Immature natural killer cell (primary cell): ENCODE measurements at regions not wholly inside any gene's neighbourhood (a gene's known extent, or its start where the extent isn't known, plus 50 kb on each side); places are given as distances from the start of the nearest gene placed in this dataset.
"Not testable (repeated sequence)": the region's sequence is repeated elsewhere in the genome, so short reads cannot be mapped to it uniquely, and the experiment has no call there.

Experiments used
- DNase-seq, 3 donors: peaks; one replicate each; pipeline ENCODE4 v3.0.0; 2022; ENCODE audit warnings: mixed read lengths in 1 of 3
- H3K27ac Mint-ChIP-seq, 6 donors: one replicate each; pipeline ENCODE4 v1.8.0; 2020; ENCODE audit warnings: mixed read lengths in 6 of 6, mild to moderate bottlenecking in 5 of 6, inconsistent platforms in 4 of 6, moderate library complexity in 3 of 6
- H3K27me3 Mint-ChIP-seq, 3 donors: one replicate each; pipeline ENCODE4 v1.8.0; 2020 to 2021; ENCODE audit warnings: low read depth in 3 of 3, mild to moderate bottlenecking in 3 of 3, mixed read lengths in 3 of 3, moderate library complexity in 3 of 3, inconsistent platforms in 1 of 3
- H3K36me3 Mint-ChIP-seq, 3 donors: one replicate each; pipeline ENCODE4 v1.8.0; 2020; ENCODE audit warnings: mixed read lengths in 3 of 3, inconsistent platforms in 2 of 3, mild to moderate bottlenecking in 2 of 3
- H3K4me1 Mint-ChIP-seq, 2 donors: one replicate each; pipeline ENCODE4 v1.8.0; 2020; ENCODE audit warnings: inconsistent platforms in 2 of 2, mild to moderate bottlenecking in 2 of 2, mixed read lengths in 2 of 2, moderate library complexity in 1 of 2
- H3K4me3 Mint-ChIP-seq, 5 donors: one replicate each; pipeline ENCODE4 v1.8.0; 2020; ENCODE audit warnings: mild to moderate bottlenecking in 5 of 5, mixed read lengths in 5 of 5, inconsistent platforms in 3 of 5, moderate library complexity in 3 of 5
- H3K9me3 Mint-ChIP-seq, 6 donors: one replicate each; pipeline ENCODE4 v1.8.0; 2020; ENCODE audit warnings: mild to moderate bottlenecking in 6 of 6, mixed read lengths in 6 of 6, inconsistent platforms in 4 of 6, moderate library complexity in 3 of 6

- not testable (repeated sequence) for H3K4me3 Mint-ChIP-seq, H3K36me3 Mint-ChIP-seq, DNase-seq, H3K27ac Mint-ChIP-seq, H3K9me3 Mint-ChIP-seq, H3K4me1 Mint-ChIP-seq
- peaks cover 7 to 22% (median 11%) of the 10 kb centered on the region in 3 donors for H3K27me3 Mint-ChIP-seq
Observed at GRCh38 chr7:65496697-65497096, 123.0 kb downstream of the ZNF92 start.

GRCh38 chr7:65503434-65504152 is 129.9 kb downstream of the ZNF92 start:
- H3K9me3 Mint-ChIP-seq: no peaks in the 10 kb centered on the region
- H3K27ac Mint-ChIP-seq: no peak overlapping the region
- no peak for DNase-seq
- no peaks in the 10 kb centered on the region for H3K36me3 Mint-ChIP-seq
- peaks cover 2 to 11% (median 5%) of the 10 kb centered on the region in 3 donors for H3K27me3 Mint-ChIP-seq
- H3K4me3 Mint-ChIP-seq: no peak overlapping the region
- H3K4me1 Mint-ChIP-seq: no peaks in the 10 kb centered on the region

GRCh38 chr7:65504504-65505319 is 131.1 kb downstream of the ZNF92 start:
- H3K9me3 Mint-ChIP-seq, H3K36me3 Mint-ChIP-seq, DNase-seq, H3K4me1 Mint-ChIP-seq, H3K4me3 Mint-ChIP-seq, H3K27ac Mint-ChIP-seq: not testable (repeated sequence)
- H3K27me3 Mint-ChIP-seq: peaks cover 6 to 13% (median 10%) of the 10 kb centered on the region in 3 donors

- not testable (repeated sequence) for H3K36me3 Mint-ChIP-seq, H3K4me1 Mint-ChIP-seq, DNase-seq, H3K9me3 Mint-ChIP-seq, H3K27ac Mint-ChIP-seq, H3K4me3 Mint-ChIP-seq
- H3K27me3 Mint-ChIP-seq: peaks cover 11 to 19% (median 16%) of the 10 kb centered on the region in 3 donors
Observed at GRCh38 chr7:65505320-65505633, 131.6 kb downstream of the ZNF92 start.

- not testable (repeated sequence) for H3K27ac Mint-ChIP-seq, H3K36me3 Mint-ChIP-seq, H3K9me3 Mint-ChIP-seq, H3K4me1 Mint-ChIP-seq
- Mint-ChIP-seq H3K4me3 (peak overlapping the region in 2 of 5 donors; percentile 36 to 73), H3K27me3 (peaks cover 17 to 19% (median 19%) of the 10 kb centered on the region in 3 donors)
- DNase-seq: peak in 1 of 3 donors; percentile 2
Observed at GRCh38 chr7:65508581-65509367, 135.1 kb downstream of the ZNF92 start.

- Mint-ChIP-seq H3K9me3 (no peaks in the 10 kb centered on the region), H3K4me3 (peak overlapping the region; percentile 54 to 77 (median 73)), H3K36me3 (no peaks in the 10 kb centered on the region), H3K27me3 (peaks cover 17 to 23% (median 21%) of the 10 kb centered on the region in 3 donors), H3K27ac (peak overlapping the region in 3 of 6 donors; percentile 1 to 43 (median 33)), H3K4me1 (peaks cover 6 to 8% of the 10 kb centered on the region in 2 donors)
- DNase-seq: peak; percentile 37 to 45 (median 41)
Observed at GRCh38 chr7:65509368-65510186, 135.9 kb downstream of the ZNF92 start.

- not testable (repeated sequence) for H3K9me3 Mint-ChIP-seq, H3K36me3 Mint-ChIP-seq, H3K4me1 Mint-ChIP-seq, DNase-seq
- peak overlapping the region; percentile 54 to 77 (median 73) for H3K4me3 Mint-ChIP-seq
- H3K27me3 Mint-ChIP-seq: peaks cover 17 to 25% (median 21%) of the 10 kb centered on the region in 3 donors
- H3K27ac Mint-ChIP-seq: peak overlapping the region in 3 of 6 donors; percentile 1 to 43 (median 33)
Observed at GRCh38 chr7:65510187-65510538, 136.5 kb downstream of the ZNF92 start.

- not testable (repeated sequence) for H3K9me3 Mint-ChIP-seq, H3K36me3 Mint-ChIP-seq, H3K27ac Mint-ChIP-seq, DNase-seq, H3K4me3 Mint-ChIP-seq, H3K4me1 Mint-ChIP-seq
- H3K27me3 Mint-ChIP-seq: peaks cover under 1 to 12% (median 7%) of the 10 kb centered on the region in 3 donors
Observed at GRCh38 chr7:65519751-65520150, 146.1 kb downstream of the ZNF92 start.

GRCh38 chr7:65545465-65546161 is 172.0 kb downstream of the ZNF92 start:
- not testable (repeated sequence) for H3K36me3 Mint-ChIP-seq, H3K4me3 Mint-ChIP-seq, DNase-seq, H3K27me3 Mint-ChIP-seq, H3K4me1 Mint-ChIP-seq, H3K27ac Mint-ChIP-seq, H3K9me3 Mint-ChIP-seq

GRCh38 chr7:65549589-65550443 is 176.2 kb downstream of the ZNF92 start:
- not testable (repeated sequence) for H3K9me3 Mint-ChIP-seq, H3K27ac Mint-ChIP-seq, DNase-seq, H3K4me1 Mint-ChIP-seq, H3K27me3 Mint-ChIP-seq, H3K36me3 Mint-ChIP-seq, H3K4me3 Mint-ChIP-seq

GRCh38 chr7:65550444-65550809 is 176.8 kb downstream of the ZNF92 start:
- not testable (repeated sequence) for H3K9me3 Mint-ChIP-seq, DNase-seq, H3K36me3 Mint-ChIP-seq, H3K4me1 Mint-ChIP-seq, H3K4me3 Mint-ChIP-seq, H3K27me3 Mint-ChIP-seq, H3K27ac Mint-ChIP-seq

GRCh38 chr7:65551042-65551441 is 177.4 kb downstream of the ZNF92 start:
- peak overlapping the region in 1 of 5 donors; percentile 57 for H3K4me3 Mint-ChIP-seq

More at GRCh38 chr7:65551042-65551441, 177.4 kb downstream of the ZNF92 start:
- not testable (repeated sequence) for H3K4me1 Mint-ChIP-seq, H3K36me3 Mint-ChIP-seq, DNase-seq, H3K27me3 Mint-ChIP-seq, H3K9me3 Mint-ChIP-seq
- peak overlapping the region in 1 of 6 donors; percentile 83 for H3K27ac Mint-ChIP-seq
